Esophagus muscularis mucosa (tissue), 4 donors: ENCODE measurements at regions not wholly inside any gene's neighbourhood (a gene's known extent, or its start where the extent isn't known, plus 50 kb on each side); places are given as distances from the start of the nearest gene placed in this dataset.
A peak's percentile ranks its signal among the peaks of the same experiment; 100 is the strongest.

Experiments used
- DNase-seq: peaks from one replicate; pipeline ENCODE4 v3.0.0-alpha.2; 2017; ENCODE audit errors: extremely low spot score
- H3K27ac ChIP-seq, 4 donors: fragments of 200-600 bp; sonication (generic); replicated peaks in 1 of 4; 1 replicate in 3 of 4; 2 replicates in 1 of 4; pipeline ENCODE4 v1.5.1; 2016 to 2019; ENCODE audit warnings: mild to moderate bottlenecking in 1 of 4
- H3K27me3 ChIP-seq, 4 donors: fragments of 200-600 bp; sonication (generic); one replicate each; pipeline versions ENCODE4 v1.5.1 to v1.6.0; 2016 to 2019
- H3K36me3 ChIP-seq, 4 donors: fragments of 200-600 bp; sonication (generic); one replicate each; pipeline ENCODE4 v1.5.1; 2016 to 2019
- H3K4me1 ChIP-seq, 4 donors: fragments of 200-600 bp; sonication (generic); one replicate each; pipeline ENCODE4 v1.5.1; 2016 to 2019
- H3K4me3 ChIP-seq, 4 donors: fragments of 200-600 bp; sonication (generic); 1 replicate in 2 of 4; 2 replicates in 2 of 4; pipeline ENCODE4 v1.5.1; 2016 to 2019; ENCODE audit warnings: mild to moderate bottlenecking in 4 of 4, moderate library complexity in 1 of 4
- H3K9me3 ChIP-seq, 4 donors: fragments of 200-600 bp; sonication (generic); 1 replicate in 3 of 4; 2 replicates in 1 of 4; pipeline ENCODE4 v1.5.1; 2016 to 2019
- EP300 ChIP-seq: sonication (generic); formaldehyde crosslinking; IDR thresholded peaks from one replicate; pipeline ENCODE4 v1.6.1; 2017; ENCODE audit warnings: antibody characterized with exemption
- POLR2A ChIP-seq: fragments of 450-650 bp; IDR thresholded peaks from one replicate; pipeline ENCODE4 v1.6.1; 2017; ENCODE audit warnings: antibody characterized with exemption, moderate library complexity, mild to moderate bottlenecking, low read depth
- POLR2AphosphoS5 ChIP-seq, 2 donors: sonication (generic); formaldehyde crosslinking; IDR thresholded peaks; one replicate each; pipeline ENCODE4 v1.6.1; 2017; ENCODE audit warnings: antibody characterized with exemption in 2 of 2
- WGBS: methylation state at CpG from one replicate; pipeline ENCODE4 v1.1.5; 2018; 5-methylcytosine and 5-hydroxymethylcytosine counted together
- intact Hi-C: fragments of 100-400 bp; cut with DNase I; formaldehyde crosslinking; loops from one replicate; pipeline ENCODE4 v1.15.1; 2023
- TF ChIP-seq, protein P1 (sequence below), 3 experiments: fragments of 200-600 bp in 2 of 3; fragments of 450-650 bp in 1 of 3; sonication (generic) in 2 of 3; IDR thresholded peaks; one replicate each; pipeline ENCODE4 v1.5.1; 2017 to 2019; ENCODE audit warnings: antibody characterized with exemption in 3 of 3, mild to moderate bottlenecking in 2 of 3, moderate library complexity in 1 of 3

DNA sequence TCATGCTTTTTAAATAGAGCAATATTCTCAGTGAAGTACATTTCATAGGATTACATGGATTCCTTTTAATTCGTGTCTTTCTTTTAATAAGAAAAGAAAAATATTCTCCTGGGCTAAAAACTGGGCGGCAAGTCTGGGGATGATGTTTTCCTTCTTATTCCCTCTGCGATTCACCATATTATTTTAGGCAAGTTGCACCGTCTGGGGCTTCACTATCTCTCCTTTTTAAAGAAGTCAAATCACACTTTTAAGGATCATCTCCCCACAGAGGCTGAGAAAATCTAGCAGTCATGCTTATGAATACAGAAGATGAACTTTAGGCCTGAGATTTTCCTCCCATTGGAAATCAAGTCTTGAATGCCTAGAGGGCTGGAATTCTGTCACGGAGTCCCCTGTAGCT, 104.1 kb downstream of the COPS8 start:
- H3K4me3 ChIP-seq: no peak overlapping the region
- DNase-seq: peak; percentile 74
- H3K36me3 ChIP-seq: no peaks in the 10 kb centered on the region
- no peak overlapping the region for H3K27ac ChIP-seq
- peaks cover 0 to 10% (median 2%) of the 10 kb centered on the region in 4 donors for H3K4me1 ChIP-seq
- H3K27me3 ChIP-seq: no peaks in the 10 kb centered on the region
- H3K9me3 ChIP-seq: no peaks in the 10 kb centered on the region
- WGBS: 84% methylated on average over 5 of the region's 5 CpGs
- TF ChIP-seq POLR2AphosphoS5 (IDR thresholded peaks at IDR 0.05) (no peak), POLR2A (no peak), EP300 (no peak)
- TF ChIP-seq, protein P1, sequence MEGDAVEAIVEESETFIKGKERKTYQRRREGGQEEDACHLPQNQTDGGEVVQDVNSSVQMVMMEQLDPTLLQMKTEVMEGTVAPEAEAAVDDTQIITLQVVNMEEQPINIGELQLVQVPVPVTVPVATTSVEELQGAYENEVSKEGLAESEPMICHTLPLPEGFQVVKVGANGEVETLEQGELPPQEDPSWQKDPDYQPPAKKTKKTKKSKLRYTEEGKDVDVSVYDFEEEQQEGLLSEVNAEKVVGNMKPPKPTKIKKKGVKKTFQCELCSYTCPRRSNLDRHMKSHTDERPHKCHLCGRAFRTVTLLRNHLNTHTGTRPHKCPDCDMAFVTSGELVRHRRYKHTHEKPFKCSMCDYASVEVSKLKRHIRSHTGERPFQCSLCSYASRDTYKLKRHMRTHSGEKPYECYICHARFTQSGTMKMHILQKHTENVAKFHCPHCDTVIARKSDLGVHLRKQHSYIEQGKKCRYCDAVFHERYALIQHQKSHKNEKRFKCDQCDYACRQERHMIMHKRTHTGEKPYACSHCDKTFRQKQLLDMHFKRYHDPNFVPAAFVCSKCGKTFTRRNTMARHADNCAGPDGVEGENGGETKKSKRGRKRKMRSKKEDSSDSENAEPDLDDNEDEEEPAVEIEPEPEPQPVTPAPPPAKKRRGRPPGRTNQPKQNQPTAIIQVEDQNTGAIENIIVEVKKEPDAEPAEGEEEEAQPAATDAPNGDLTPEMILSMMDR (IDR thresholded peaks at IDR 0.05): no peak
- intact Hi-C loops: no loop called here

DNA sequence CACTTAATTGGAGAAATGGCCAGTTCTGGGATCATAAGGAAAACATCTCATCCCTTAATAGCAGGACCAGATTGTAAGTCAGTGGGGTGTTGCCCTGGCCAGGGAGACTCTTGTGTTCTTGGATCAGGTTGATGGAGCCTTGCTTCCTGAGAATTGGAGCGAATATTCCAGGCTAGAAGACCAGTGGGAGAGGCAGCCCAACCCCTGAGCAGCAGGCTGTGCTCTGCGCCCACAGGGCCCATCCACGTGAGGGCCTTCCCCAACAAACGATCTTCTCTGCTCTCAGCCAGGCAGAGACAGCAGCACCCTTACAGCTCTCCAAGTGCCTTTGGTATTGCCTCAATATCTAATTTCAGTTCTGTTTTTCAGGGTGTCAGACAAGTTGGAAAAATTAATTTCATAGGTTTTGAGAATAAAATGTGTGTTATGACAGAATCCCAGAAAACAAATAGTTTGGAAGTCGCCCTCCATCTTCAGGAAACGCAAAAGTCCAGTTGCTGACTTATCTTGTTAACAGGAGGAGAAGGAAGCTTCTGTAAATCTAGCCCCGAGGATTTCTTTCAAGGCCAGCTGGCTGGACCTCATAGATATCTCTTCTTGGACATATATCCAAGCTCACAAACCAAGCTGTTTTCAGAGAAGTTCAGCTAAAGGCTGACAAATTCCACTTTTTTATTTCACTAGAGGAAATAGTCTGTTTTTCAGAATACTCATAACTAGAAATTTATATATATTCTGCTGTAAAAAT, 105.5 kb downstream of the COPS8 start:
- Histone ChIP-seq H3K9me3 (no peaks in the 10 kb centered on the region), H3K4me3 (no peak overlapping the region), H3K36me3 (no peaks in the 10 kb centered on the region), H3K27me3 (no peaks in the 10 kb centered on the region), H3K4me1 (peaks cover 0 to 21% (median 9%) of the 10 kb centered on the region in 4 donors), H3K27ac (peak overlapping the region; percentile 38 to 58 (median 46))
- intact Hi-C loops: no loop called here
- no peak for TF ChIP-seq POLR2AphosphoS5 (IDR thresholded peaks at IDR 0.05)
- TF ChIP-seq, protein P1 (IDR thresholded peaks at IDR 0.05): no peak
- no peak for TF ChIP-seq EP300
- no peak for TF ChIP-seq POLR2A
- DNase-seq: peak; percentile 92
- 63% methylated on average over 7 of the region's 7 CpGs for WGBS

DNA sequence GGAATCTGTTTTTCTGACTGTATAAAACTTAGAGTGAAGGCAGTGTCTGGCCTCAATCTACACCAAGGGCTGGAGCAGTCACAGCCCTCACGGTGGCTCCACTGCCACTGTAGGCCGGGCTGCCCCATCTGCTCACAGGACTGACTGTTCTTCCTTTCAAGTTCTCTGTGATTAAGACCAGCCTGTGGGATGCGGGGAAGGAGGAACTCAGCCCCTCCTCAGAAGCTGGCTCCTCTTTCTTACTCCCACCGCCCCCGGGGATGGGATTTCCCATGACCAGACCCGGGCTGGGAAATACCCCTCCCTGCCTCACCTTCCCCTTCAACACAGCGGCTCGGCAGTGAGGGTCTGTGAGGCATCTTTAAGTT, 106.0 kb downstream of the COPS8 start:
- no peak overlapping the region for H3K4me3 ChIP-seq
- H3K27ac ChIP-seq: peak overlapping the region; percentile 38 to 58 (median 46)
- TF ChIP-seq POLR2AphosphoS5 (IDR thresholded peaks at IDR 0.05) (no peak), POLR2A (no peak), EP300 (no peak)
- TF ChIP-seq, protein P1 (IDR thresholded peaks at IDR 0.05): no peak
- no peaks in the 10 kb centered on the region for H3K9me3 ChIP-seq
- WGBS: 57% methylated on average over 8 of the region's 8 CpGs
- no peaks in the 10 kb centered on the region for H3K36me3 ChIP-seq
- H3K27me3 ChIP-seq: no peaks in the 10 kb centered on the region
- intact Hi-C loops: no loop called here
- peak; percentile 91 for DNase-seq
- peaks cover 0 to 27% (median 15%) of the 10 kb centered on the region in 4 donors for H3K4me1 ChIP-seq

DNA sequence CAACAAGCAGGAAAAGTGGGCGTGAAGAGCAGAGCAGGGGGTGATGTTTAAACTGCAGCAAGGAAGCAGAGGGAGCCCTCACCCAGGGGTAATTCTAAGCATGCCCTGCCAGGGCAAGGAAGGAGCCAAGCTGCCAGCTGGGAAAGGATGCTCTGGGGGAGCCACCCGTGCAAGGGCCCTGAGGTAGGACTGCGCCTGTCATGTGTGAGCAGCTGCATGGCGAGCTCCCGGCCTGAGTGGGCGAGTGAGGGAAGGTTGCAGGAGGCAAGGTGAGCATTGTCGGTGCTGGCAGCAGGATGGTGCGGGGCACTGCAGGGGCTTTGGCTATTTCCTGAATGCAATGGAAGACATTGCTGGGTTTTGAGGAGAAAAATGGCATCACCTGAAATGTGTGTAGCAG, 107.2 kb downstream of the COPS8 start:
- H3K27me3 ChIP-seq: no peaks in the 10 kb centered on the region
- H3K9me3 ChIP-seq: no peaks in the 10 kb centered on the region
- H3K27ac ChIP-seq: no peak overlapping the region
- DNase-seq: no peak
- peaks cover 4 to 38% (median 26%) of the 10 kb centered on the region in 4 donors for H3K4me1 ChIP-seq
- TF ChIP-seq, protein P1 (IDR thresholded peaks at IDR 0.05): no peak
- no peak for TF ChIP-seq EP300
- no peak for TF ChIP-seq POLR2AphosphoS5 (IDR thresholded peaks at IDR 0.05)
- no peak for TF ChIP-seq POLR2A
- intact Hi-C loops: no loop called here
- H3K36me3 ChIP-seq: no peaks in the 10 kb centered on the region
- WGBS: 97% methylated on average over 8 of the region's 8 CpGs
- H3K4me3 ChIP-seq: no peak overlapping the region
